WTC11 (cell line): ENCODE measurements at regions not wholly inside any gene's neighbourhood (a gene's known extent, or its start where the extent isn't known, plus 50 kb on each side); places are given as distances from the start of the nearest gene placed in this dataset.

Experiments used
- ATAC-seq: fragments of 200-7000 bp; cut with Tn5 transposase; 2 replicates; pipeline ENCODE4 v1.10.0; 2021; ENCODE audit warnings: mild to moderate bottlenecking, moderate library complexity
- CTCF ChIA-PET: fragments of 300-600 bp; sonication (Branson Sonifier 250); formaldehyde crosslinking; loops from one replicate; lab custom pipeline; 2021; ENCODE audit warnings: antibody characterized with exemption; lab: Charles Lee
- POLR2A ChIA-PET: fragments of 350-600 bp; sonication (Branson Sonifier 250); formaldehyde crosslinking; loops from one replicate; lab custom pipeline; 2021; ENCODE audit warnings: antibody characterized with exemption; lab: Charles Lee
- DNase-seq: peaks from one replicate; pipeline ENCODE4 v3.0.0; 2021; ENCODE audit warnings: low spot score
- H3K27ac Mint-ChIP-seq: 2 replicates; pipeline ENCODE4 v1.8.0; 2021; ENCODE audit warnings: mixed read lengths
- H3K27me3 Mint-ChIP-seq: 2 replicates; pipeline ENCODE4 v1.8.0; 2021; ENCODE audit warnings: low read depth, mild to moderate bottlenecking, moderate library complexity, mixed read lengths
- H3K36me3 Mint-ChIP-seq: 2 replicates; pipeline ENCODE4 v1.8.0; 2021; ENCODE audit warnings: mixed read lengths
- H3K4me1 Mint-ChIP-seq: 2 replicates; pipeline ENCODE4 v1.8.0; 2022; ENCODE audit warnings: mixed read lengths
- H3K4me3 Mint-ChIP-seq: 2 replicates; pipeline ENCODE4 v1.8.0; 2021; ENCODE audit warnings: mild to moderate bottlenecking, moderate library complexity, mixed read lengths
- H3K9me3 Mint-ChIP-seq: 2 replicates; pipeline ENCODE4 v1.8.0; 2021; ENCODE audit warnings: mixed read lengths
- AR ChIP-seq: fragments of 250-450 bp; sonication (Bioruptor Pico); IDR thresholded peaks from 2 replicates; pipeline ENCODE4 v1.9.0; 2021; ENCODE audit warnings: mild to moderate bottlenecking
- CBFB ChIP-seq: sonication (generic); formaldehyde crosslinking; IDR thresholded peaks from 2 replicates; pipeline ENCODE4 v1.8.1; 2022; ENCODE audit warnings: mild to moderate bottlenecking, low read depth, missing genetic modification reagents
- E2F1 ChIP-seq: sonication (generic); formaldehyde crosslinking; IDR thresholded peaks from 2 replicates; pipeline ENCODE4 v1.8.0; 2022; ENCODE audit warnings: mild to moderate bottlenecking, missing genetic modification reagents
- ETV6 ChIP-seq: sonication (generic); formaldehyde crosslinking; IDR thresholded peaks from 2 replicates; pipeline ENCODE4 v1.8.1; 2022; ENCODE audit warnings: mild to moderate bottlenecking, missing genetic modification reagents
- GABPB1 ChIP-seq: sonication (generic); formaldehyde crosslinking; IDR thresholded peaks from 2 replicates; pipeline ENCODE4 v1.8.1; 2023; ENCODE audit warnings: mild to moderate bottlenecking, missing genetic modification reagents
- MXD4 ChIP-seq: fragments of 250-450 bp; sonication (Bioruptor Pico); IDR thresholded peaks from 2 replicates; pipeline ENCODE4 v1.8.0; 2021; ENCODE audit warnings: mild to moderate bottlenecking, moderate library complexity, borderline replicate concordance
- NFE2L1 ChIP-seq: sonication (generic); formaldehyde crosslinking; IDR thresholded peaks from 2 replicates; pipeline ENCODE4 v1.8.1; 2023; ENCODE audit warnings: missing genetic modification reagents
- NR2C2 ChIP-seq: sonication (generic); formaldehyde crosslinking; IDR thresholded peaks from 2 replicates; pipeline ENCODE4 v1.8.0; 2022; ENCODE audit warnings: mild to moderate bottlenecking, missing genetic modification reagents
- PRDM15 ChIP-seq: sonication (generic); formaldehyde crosslinking; IDR thresholded peaks from 2 replicates; pipeline ENCODE4 v1.8.0; 2022; ENCODE audit warnings: missing genetic modification reagents
- SMAD3 ChIP-seq: sonication (generic); formaldehyde crosslinking; IDR thresholded peaks from 2 replicates; pipeline ENCODE4 v1.8.0; 2022; ENCODE audit warnings: missing genetic modification reagents, mild to moderate bottlenecking, borderline replicate concordance
- USF2 ChIP-seq: sonication (generic); formaldehyde crosslinking; IDR thresholded peaks from 2 replicates; pipeline ENCODE4 v1.8.1; 2023; ENCODE audit warnings: mild to moderate bottlenecking, missing genetic modification reagents, moderate library complexity
- ZBTB21 ChIP-seq: sonication (generic); formaldehyde crosslinking; IDR thresholded peaks from 2 replicates; pipeline ENCODE4 v1.8.1; 2023; ENCODE audit warnings: mild to moderate bottlenecking, missing genetic modification reagents, borderline replicate concordance
- ZMAT4 ChIP-seq: fragments of 250-450 bp; sonication (Bioruptor Pico); IDR thresholded peaks from 2 replicates; pipeline ENCODE4 v1.9.0; 2021; ENCODE audit warnings: mild to moderate bottlenecking
- ZNF232 ChIP-seq: sonication (generic); formaldehyde crosslinking; IDR thresholded peaks from 2 replicates; pipeline ENCODE4 v1.8.0; 2022; ENCODE audit warnings: mild to moderate bottlenecking, missing genetic modification reagents
- ZNF263 ChIP-seq: sonication (generic); formaldehyde crosslinking; IDR thresholded peaks from 2 replicates; pipeline ENCODE4 v1.8.1; 2022; ENCODE audit warnings: low read depth, mild to moderate bottlenecking, moderate library complexity, missing genetic modification reagents
- ZNF416 ChIP-seq: fragments of 250-450 bp; sonication (Bioruptor Pico); IDR thresholded peaks from 2 replicates; pipeline ENCODE4 v1.9.0; 2021; ENCODE audit warnings: mild to moderate bottlenecking, inconsistent platforms

GRCh38 chr22:26975865-26976264, 318.5 kb downstream of the MIAT start:
- ChIA-PET CTCF (no interaction called here), POLR2A (interaction anchor here (0.6 kb wide), 1 partner anchor 393 kb away, joined by 5 read pairs; no protein-coding TSS in a partner anchor)
- H3K27ac Mint-ChIP-seq: no peak overlapping the region
- H3K4me3 Mint-ChIP-seq: no peak overlapping the region
- TF ChIP-seq ZBTB21: no peak
- H3K36me3 Mint-ChIP-seq: no peaks in the 10 kb centered on the region
- DNase-seq (no peak), ATAC-seq (peak; percentile 48; the same call in 1 of the 2 replicates)
- H3K4me1 Mint-ChIP-seq: no peaks in the 10 kb centered on the region
- peaks cover 4% of the 10 kb centered on the region; the same call in 1 of the 2 replicates for H3K9me3 Mint-ChIP-seq
- peaks cover 17% of the 10 kb centered on the region for H3K27me3 Mint-ChIP-seq

GRCh38 chr22:26977741-26978376, 320.5 kb downstream of the MIAT start:
- ChIA-PET CTCF (no interaction called here), POLR2A (no interaction called here)
- no peaks in the 10 kb centered on the region for H3K4me1 Mint-ChIP-seq
- no peaks in the 10 kb centered on the region for H3K36me3 Mint-ChIP-seq
- peak; percentile 35 for DNase-seq
- no peak overlapping the region for H3K4me3 Mint-ChIP-seq
- peaks cover 4% of the 10 kb centered on the region; the same call in 1 of the 2 replicates for H3K9me3 Mint-ChIP-seq
- H3K27me3 Mint-ChIP-seq: peaks cover 15% of the 10 kb centered on the region
- H3K27ac Mint-ChIP-seq: no peak overlapping the region
- peak; percentile 47; the same call in 1 of the 2 replicates for ATAC-seq
- no peak for TF ChIP-seq PRDM15 (CRISPR knock-in tag)
- no peak for TF ChIP-seq NR2C2 (CRISPR knock-in tag)
- TF ChIP-seq NFE2L1 (CRISPR knock-in tag): no peak
- TF ChIP-seq ZNF232: no peak
- no peak for TF ChIP-seq CBFB (CRISPR knock-in tag)
- no peak for TF ChIP-seq ZMAT4 (CRISPR knock-in tag)
- TF ChIP-seq ETV6 (CRISPR knock-in tag): no peak
- TF ChIP-seq MXD4 (CRISPR knock-in tag): no peak
- no peak for TF ChIP-seq E2F1
- TF ChIP-seq ZNF416 (CRISPR knock-in tag): no peak
- no peak for TF ChIP-seq AR (CRISPR knock-in tag)
- TF ChIP-seq SMAD3 (CRISPR knock-in tag): no peak
- TF ChIP-seq ZNF263 (CRISPR knock-in tag): no peak
- TF ChIP-seq GABPB1 (CRISPR knock-in tag): no peak
- TF ChIP-seq USF2 (CRISPR knock-in tag): no peak
- TF ChIP-seq, all 79 proteins: peak for 0
